ENCODE measurements at regions not wholly inside any gene's neighbourhood (a gene's known extent, or its start where the extent isn't known, plus 50 kb on each side); places are given as distances from the start of the nearest gene placed in this dataset.

GRCh38 chr10:108104551-108105156, 940.1 kb upstream of the SORCS1 start:
- no peak for DNase-seq (ENCODE audit: low read depth in 3 of 3)

- DNase-seq (ENCODE audit: low read depth in 3 of 3): no peak
These were observed 932.8 kb upstream of the SORCS1 start for GRCh38 chr10:108097258-108097657.

GRCh38 chr10:108095932-108096925, 931.7 kb upstream of the SORCS1 start:
- DNase-seq (ENCODE audit: low read depth in 3 of 3): no peak

- no peak for DNase-seq (ENCODE audit: low read depth in 3 of 3)
These were observed 926.1 kb upstream of the SORCS1 start for GRCh38 chr10:108090476-108091215.

- no peak for DNase-seq (ENCODE audit: low read depth in 3 of 3)
These were observed 922.0 kb upstream of the SORCS1 start for GRCh38 chr10:108086502-108086901.

- DNase-seq (ENCODE audit: low read depth in 3 of 3): no peak
These were observed 918.1 kb upstream of the SORCS1 start for GRCh38 chr10:108082596-108082995.

GRCh38 chr10:108078263-108078662, 913.8 kb upstream of the SORCS1 start:
- no peak for DNase-seq (ENCODE audit: low read depth in 3 of 3)

GRCh38 chr10:108072466-108072865, 908.0 kb upstream of the SORCS1 start:
- DNase-seq (ENCODE audit: low read depth in 3 of 3): no peak

- DNase-seq (ENCODE audit: low read depth in 3 of 3): no peak
These were observed 906.3 kb upstream of the SORCS1 start for GRCh38 chr10:108070789-108071188.

- no peak for DNase-seq (ENCODE audit: low read depth in 3 of 3)
These were observed 904.6 kb upstream of the SORCS1 start for GRCh38 chr10:108069096-108069495.

- no peak for DNase-seq (ENCODE audit: low read depth in 3 of 3)
These were observed 900.3 kb upstream of the SORCS1 start for GRCh38 chr10:108064746-108065260.

- no peak for DNase-seq (ENCODE audit: low read depth in 3 of 3)
These were observed 895.7 kb upstream of the SORCS1 start for GRCh38 chr10:108060246-108060645.

GRCh38 chr10:108055506-108055905, 891.0 kb upstream of the SORCS1 start:
- no peak for DNase-seq (ENCODE audit: low read depth in 3 of 3)

- DNase-seq (ENCODE audit: low read depth in 3 of 3): no peak
These were observed 888.5 kb upstream of the SORCS1 start for GRCh38 chr10:108052981-108053380.

GRCh38 chr10:108051218-108051617, 886.7 kb upstream of the SORCS1 start:
- DNase-seq (ENCODE audit: low read depth in 3 of 3): no peak

GRCh38 chr10:108050626-108051025, 886.1 kb upstream of the SORCS1 start:
- DNase-seq (ENCODE audit: low read depth in 3 of 3): no peak

- no peak for DNase-seq (ENCODE audit: low read depth in 3 of 3)
These were observed 885.2 kb upstream of the SORCS1 start for GRCh38 chr10:108049668-108050067.

- no peak for DNase-seq (ENCODE audit: low read depth in 3 of 3)
These were observed 884.4 kb upstream of the SORCS1 start for GRCh38 chr10:108048898-108049297.

GRCh38 chr10:108039821-108040584, 875.5 kb upstream of the SORCS1 start:
- DNase-seq (ENCODE audit: low read depth in 3 of 3): no peak

GRCh38 chr10:108037061-108037460, 872.6 kb upstream of the SORCS1 start:
- DNase-seq (ENCODE audit: low read depth in 3 of 3): no peak

GRCh38 chr10:108036265-108036664, 871.8 kb upstream of the SORCS1 start:
- DNase-seq (ENCODE audit: low read depth in 3 of 3): no peak
